GM19351 (cell line): ENCODE measurements at regions not wholly inside any gene's neighbourhood (a gene's known extent, or its start where the extent isn't known, plus 50 kb on each side); places are given as distances from the start of the nearest gene placed in this dataset.

Experiments used
- ATAC-seq: cut with Tn5 transposase; IDR thresholded peaks from one replicate; pipeline ENCODE4 v1.9.1; 2021; ENCODE audit warnings: mild to moderate bottlenecking, moderate library complexity; ENCODE audit not compliant: unreplicated experiment

GRCh38 chr2:236673126-236673822, 103.6 kb downstream of the ACKR3 start:
- no peak for ATAC-seq

- no peak for ATAC-seq
Observed at GRCh38 chr2:236673823-236674185, 104.2 kb downstream of the ACKR3 start.

- no peak for ATAC-seq
Observed at GRCh38 chr2:236674238-236674637, 104.6 kb downstream of the ACKR3 start.

GRCh38 chr2:236674646-236675045, 105.0 kb downstream of the ACKR3 start:
- ATAC-seq: no peak

GRCh38 chr2:236675051-236675450, 105.4 kb downstream of the ACKR3 start:
- ATAC-seq: no peak

GRCh38 chr2:236675526-236675925, 105.9 kb downstream of the ACKR3 start:
- no peak for ATAC-seq

GRCh38 chr2:236676136-236676873, 106.7 kb downstream of the ACKR3 start:
- ATAC-seq: no peak

- ATAC-seq: no peak
Observed at GRCh38 chr2:236677368-236677767, 107.7 kb downstream of the ACKR3 start.

- ATAC-seq: no peak
Observed at GRCh38 chr2:236678307-236678975, 108.8 kb downstream of the ACKR3 start.

GRCh38 chr2:236679884-236680860, 110.5 kb downstream of the ACKR3 start:
- no peak for ATAC-seq

- ATAC-seq: no peak
Observed at GRCh38 chr2:236682651-236683422, 113.2 kb downstream of the ACKR3 start.

- no peak for ATAC-seq
Observed at GRCh38 chr2:236684504-236685256, 115.1 kb downstream of the ACKR3 start.

GRCh38 chr2:236685361-236685760, 115.7 kb downstream of the ACKR3 start:
- no peak for ATAC-seq

- no peak for ATAC-seq
Observed at GRCh38 chr2:236685979-236686520, 116.4 kb downstream of the ACKR3 start.

- ATAC-seq: no peak
Observed at GRCh38 chr2:236686561-236686960, 116.9 kb downstream of the ACKR3 start.

- ATAC-seq: no peak
Observed at GRCh38 chr2:236687296-236687965, 117.8 kb downstream of the ACKR3 start.

GRCh38 chr2:236688157-236688556, 118.5 kb downstream of the ACKR3 start:
- no peak for ATAC-seq

GRCh38 chr2:236688563-236689392, 119.2 kb downstream of the ACKR3 start:
- ATAC-seq: no peak
